ENCODE measurements at regions not wholly inside any gene's neighbourhood (a gene's known extent, or its start where the extent isn't known, plus 50 kb on each side); places are given as distances from the start of the nearest gene placed in this dataset.
A peak's percentile ranks its signal among the peaks of the same experiment; 100 is the strongest.

- Histone ChIP-seq H3K27me3 (ENCODE audit: control insufficient read depth, insufficient read depth, low read length) (peaks cover 35% of the 10 kb centered on the region), H3K9me3 (ENCODE audit: control insufficient read depth, insufficient read depth, low read depth, low read length) (no peaks in the 10 kb centered on the region), H3K4me3 (ENCODE audit: low read depth in 2 of 2, low read length in 2 of 2) (no peak overlapping the region), H3K4me1 (ENCODE audit: control insufficient read depth, insufficient read depth, low read length) (no peaks in the 10 kb centered on the region), H3K36me3 (ENCODE audit: control insufficient read depth, insufficient read depth, low read length) (no peaks in the 10 kb centered on the region), H3K27ac (ENCODE audit: low read length) (no peak overlapping the region)
- POLR2A ChIA-PET: no interaction called here
- BruUV-seq (replicated peaks): no TSS peak
- CTCF ChIA-PET: no interaction called here
- intact Hi-C loops (cut with micrococcal nuclease; ENCODE audit: unreplicated experiment) (no loop called here), in situ Hi-C loops (cut with HindIII; ENCODE audit: low pct_unique_long_range_greater_than_20kb, low sequenced_read_pairs) (no loop called here)
- ATAC-seq: no peak
- no peak for TF ChIP-seq SIN3A (IDR thresholded peaks at IDR 0.05; ENCODE audit: borderline replicate concordance, insufficient read depth, low read depth, low read length)
- TF ChIP-seq REST (IDR thresholded peaks at IDR 0.05; ENCODE audit: insufficient read depth in 1 of 2, low read depth in 2 of 2, low read length in 1 of 2): no peak
- no peak for TF ChIP-seq POLR2AphosphoS5 (IDR thresholded peaks at IDR 0.05; ENCODE audit: low read depth, low read length)
- no peak for TF ChIP-seq TCF7L2 (IDR thresholded peaks at IDR 0.05; ENCODE audit: low read depth, low read length)
- TF ChIP-seq, protein P1, sequence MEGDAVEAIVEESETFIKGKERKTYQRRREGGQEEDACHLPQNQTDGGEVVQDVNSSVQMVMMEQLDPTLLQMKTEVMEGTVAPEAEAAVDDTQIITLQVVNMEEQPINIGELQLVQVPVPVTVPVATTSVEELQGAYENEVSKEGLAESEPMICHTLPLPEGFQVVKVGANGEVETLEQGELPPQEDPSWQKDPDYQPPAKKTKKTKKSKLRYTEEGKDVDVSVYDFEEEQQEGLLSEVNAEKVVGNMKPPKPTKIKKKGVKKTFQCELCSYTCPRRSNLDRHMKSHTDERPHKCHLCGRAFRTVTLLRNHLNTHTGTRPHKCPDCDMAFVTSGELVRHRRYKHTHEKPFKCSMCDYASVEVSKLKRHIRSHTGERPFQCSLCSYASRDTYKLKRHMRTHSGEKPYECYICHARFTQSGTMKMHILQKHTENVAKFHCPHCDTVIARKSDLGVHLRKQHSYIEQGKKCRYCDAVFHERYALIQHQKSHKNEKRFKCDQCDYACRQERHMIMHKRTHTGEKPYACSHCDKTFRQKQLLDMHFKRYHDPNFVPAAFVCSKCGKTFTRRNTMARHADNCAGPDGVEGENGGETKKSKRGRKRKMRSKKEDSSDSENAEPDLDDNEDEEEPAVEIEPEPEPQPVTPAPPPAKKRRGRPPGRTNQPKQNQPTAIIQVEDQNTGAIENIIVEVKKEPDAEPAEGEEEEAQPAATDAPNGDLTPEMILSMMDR (IDR thresholded peaks at IDR 0.05): no peak
- DNase-seq (ENCODE audit: low read depth, low spot score): no peak
Observed at GRCh38 chr11:134668076-134668475, 256.0 kb upstream of the B3GAT1 start.

GRCh38 chr11:134667505-134667904 is 255.5 kb upstream of the B3GAT1 start:
- TF ChIP-seq TCF7L2 (IDR thresholded peaks at IDR 0.05; ENCODE audit: low read depth, low read length): no peak
- no peak for TF ChIP-seq SIN3A (IDR thresholded peaks at IDR 0.05; ENCODE audit: borderline replicate concordance, insufficient read depth, low read depth, low read length)
- TF ChIP-seq, protein P1 (IDR thresholded peaks at IDR 0.05): no peak
- 0 out of 4 replicates have a peak, but pooled peaks of 1 of the 2 experiments have one; percentile 46 for TF ChIP-seq REST (IDR thresholded peaks at IDR 0.05; ENCODE audit: insufficient read depth in 1 of 2, low read depth in 2 of 2, low read length in 1 of 2)
- TF ChIP-seq POLR2AphosphoS5 (IDR thresholded peaks at IDR 0.05; ENCODE audit: low read depth, low read length): no peak
- ATAC-seq (no peak), DNase-seq (ENCODE audit: low read depth, low spot score) (no peak)
- H3K4me3 ChIP-seq (ENCODE audit: low read depth in 2 of 2, low read length in 2 of 2): no peak overlapping the region
- ChIA-PET POLR2A (no interaction called here), CTCF (no interaction called here)
- no TSS peak for BruUV-seq (replicated peaks)
- no peaks in the 10 kb centered on the region for H3K4me1 ChIP-seq (ENCODE audit: control insufficient read depth, insufficient read depth, low read length)
- in situ Hi-C loops (cut with HindIII; ENCODE audit: low pct_unique_long_range_greater_than_20kb, low sequenced_read_pairs) (no loop called here), intact Hi-C loops (cut with micrococcal nuclease; ENCODE audit: unreplicated experiment) (no loop called here)
- no peaks in the 10 kb centered on the region for H3K36me3 ChIP-seq (ENCODE audit: control insufficient read depth, insufficient read depth, low read length)
- peaks cover 29% of the 10 kb centered on the region for H3K27me3 ChIP-seq (ENCODE audit: control insufficient read depth, insufficient read depth, low read length)
- no peak overlapping the region for H3K27ac ChIP-seq (ENCODE audit: low read length)
- no peaks in the 10 kb centered on the region for H3K9me3 ChIP-seq (ENCODE audit: control insufficient read depth, insufficient read depth, low read depth, low read length)

All from Panc1 (cell line).